ENCODE measurements at regions not wholly inside any gene's neighbourhood (a gene's known extent, or its start where the extent isn't known, plus 50 kb on each side); places are given as distances from the start of the nearest gene placed in this dataset.
"Not testable (repeated sequence)": the region's sequence is repeated elsewhere in the genome, so short reads cannot be mapped to it uniquely, and the experiment has no call there.

DNA sequence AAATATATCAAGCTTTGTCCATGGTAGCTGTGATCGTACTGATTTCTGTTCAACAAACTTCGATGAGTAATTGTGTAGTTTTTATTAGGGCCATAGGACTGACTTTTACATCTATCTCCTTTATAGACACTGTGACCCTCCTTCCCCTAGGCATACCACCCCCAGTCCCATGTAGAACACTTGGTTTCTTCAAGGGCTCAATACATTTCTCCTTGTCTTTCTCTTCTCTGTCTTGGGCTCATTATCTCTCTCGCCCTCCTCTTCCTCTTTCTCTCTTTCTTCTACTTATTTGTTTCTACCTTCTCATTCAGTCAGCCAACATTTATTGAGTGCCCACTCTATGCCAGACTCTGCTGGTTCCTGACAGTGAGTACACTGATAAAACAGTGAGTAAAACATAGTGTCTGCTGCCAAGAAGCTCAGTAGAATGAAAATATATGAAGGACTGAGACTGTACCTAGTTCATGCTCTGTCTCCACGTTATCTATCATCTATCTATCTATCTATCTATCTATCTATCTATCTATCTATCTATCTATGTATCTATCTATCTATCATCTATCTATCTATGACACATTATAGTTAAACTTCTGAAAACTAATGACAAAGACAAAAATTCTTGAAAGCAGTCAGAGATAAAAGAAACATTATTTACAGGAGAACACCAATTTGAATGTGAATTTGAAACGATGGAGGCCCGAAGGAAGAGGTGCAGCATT lies 122.8 kb downstream of the RBMX2 start:
- no peak for DNase-seq (ENCODE audit: low read depth)
- in situ Hi-C loops (cut with HindIII; ENCODE audit: low sequenced_read_pairs) = no loop called here
- TF ChIP-seq, protein P1, sequence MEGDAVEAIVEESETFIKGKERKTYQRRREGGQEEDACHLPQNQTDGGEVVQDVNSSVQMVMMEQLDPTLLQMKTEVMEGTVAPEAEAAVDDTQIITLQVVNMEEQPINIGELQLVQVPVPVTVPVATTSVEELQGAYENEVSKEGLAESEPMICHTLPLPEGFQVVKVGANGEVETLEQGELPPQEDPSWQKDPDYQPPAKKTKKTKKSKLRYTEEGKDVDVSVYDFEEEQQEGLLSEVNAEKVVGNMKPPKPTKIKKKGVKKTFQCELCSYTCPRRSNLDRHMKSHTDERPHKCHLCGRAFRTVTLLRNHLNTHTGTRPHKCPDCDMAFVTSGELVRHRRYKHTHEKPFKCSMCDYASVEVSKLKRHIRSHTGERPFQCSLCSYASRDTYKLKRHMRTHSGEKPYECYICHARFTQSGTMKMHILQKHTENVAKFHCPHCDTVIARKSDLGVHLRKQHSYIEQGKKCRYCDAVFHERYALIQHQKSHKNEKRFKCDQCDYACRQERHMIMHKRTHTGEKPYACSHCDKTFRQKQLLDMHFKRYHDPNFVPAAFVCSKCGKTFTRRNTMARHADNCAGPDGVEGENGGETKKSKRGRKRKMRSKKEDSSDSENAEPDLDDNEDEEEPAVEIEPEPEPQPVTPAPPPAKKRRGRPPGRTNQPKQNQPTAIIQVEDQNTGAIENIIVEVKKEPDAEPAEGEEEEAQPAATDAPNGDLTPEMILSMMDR (IDR thresholded peaks at IDR 0.05; ENCODE audit: low read depth, low read length, missing control alignments) = no peak
- no peak overlapping the region for H3K4me3 ChIP-seq (ENCODE audit: low read depth, low read length)

DNA sequence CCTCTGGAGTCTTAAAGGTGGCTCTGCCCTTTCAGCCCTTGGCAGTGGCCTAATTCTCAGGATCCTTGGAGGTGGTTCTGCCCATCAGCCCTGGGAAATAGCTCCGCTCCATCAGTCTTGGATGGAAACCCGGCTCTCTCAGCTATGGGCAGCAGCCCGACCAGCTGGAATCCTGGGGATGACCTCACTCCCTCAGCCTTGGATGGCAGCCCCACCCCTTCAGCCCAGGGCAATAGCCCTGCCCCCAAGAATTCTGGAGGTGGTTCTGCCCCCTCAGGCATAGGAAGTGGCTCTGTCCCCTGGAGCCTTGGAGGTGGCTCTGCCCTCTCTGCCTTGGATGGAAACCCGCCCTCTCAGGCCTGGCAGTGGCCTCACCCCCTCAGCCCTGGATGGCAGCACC lies 127.7 kb downstream of the RBMX2 start:
- no peak for DNase-seq (ENCODE audit: low read depth)
- H3K4me3 ChIP-seq (ENCODE audit: low read depth, low read length) = no peak overlapping the region
- in situ Hi-C loops (cut with HindIII; ENCODE audit: low sequenced_read_pairs) = no loop called here
- TF ChIP-seq, protein P1 (IDR thresholded peaks at IDR 0.05; ENCODE audit: low read depth, low read length, missing control alignments) = no peak

DNA sequence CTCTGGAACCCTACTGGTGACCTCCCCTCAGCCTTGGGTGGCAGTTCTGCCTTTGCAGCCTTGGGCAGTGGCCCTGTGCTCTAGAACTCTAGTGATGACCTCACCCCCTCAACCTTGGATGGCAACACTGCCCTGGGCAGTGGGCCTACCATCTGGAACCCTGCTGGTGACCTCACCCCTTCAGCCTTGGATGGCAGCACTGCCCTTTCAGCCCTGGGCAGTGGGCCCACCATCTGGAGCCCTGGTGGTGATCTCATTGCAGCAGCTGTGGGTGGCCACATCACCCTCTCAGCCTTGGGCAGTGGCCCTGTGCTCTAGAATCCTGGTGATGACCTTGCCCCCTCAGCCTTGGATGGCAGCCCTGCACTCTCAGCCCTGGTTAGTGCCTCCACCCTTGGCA lies 129.3 kb downstream of the RBMX2 start:
- no peak for DNase-seq (ENCODE audit: low read depth)
- in situ Hi-C loops (cut with HindIII; ENCODE audit: low sequenced_read_pairs) = no loop called here
- TF ChIP-seq, protein P1 (IDR thresholded peaks at IDR 0.05; ENCODE audit: low read depth, low read length, missing control alignments) = no peak
- H3K4me3 ChIP-seq (ENCODE audit: low read depth, low read length) = no peak overlapping the region

DNA sequence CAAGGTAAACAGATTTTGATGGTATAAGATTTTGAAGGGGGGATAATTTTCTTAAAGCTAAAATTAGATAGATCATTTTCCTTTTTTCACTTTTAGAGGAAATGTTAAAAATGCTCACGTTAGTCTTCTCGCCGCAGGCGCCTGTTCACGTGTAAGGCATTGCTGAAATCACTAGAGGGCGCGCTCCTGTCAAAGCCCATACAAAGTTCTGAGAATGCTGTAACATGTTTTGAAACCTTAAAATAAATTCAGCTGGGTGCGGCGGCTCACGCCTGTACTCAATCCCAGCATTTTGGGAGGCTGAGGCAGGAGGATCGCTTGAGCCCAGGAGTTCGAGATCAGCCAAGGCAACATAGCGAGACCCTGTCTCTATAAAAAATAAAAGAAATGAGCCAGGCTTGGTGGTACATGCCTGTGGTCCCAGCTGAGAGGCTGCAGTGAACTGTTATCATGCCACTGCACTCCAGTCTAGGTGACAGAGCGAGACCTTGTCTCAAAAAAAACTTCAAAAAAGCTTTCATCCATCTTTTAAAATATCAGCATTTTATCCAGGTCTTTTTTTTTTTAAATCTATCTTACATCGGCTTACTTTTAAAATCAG lies 138.0 kb downstream of the RBMX2 start:
- DNase-seq (ENCODE audit: low read depth) = peak; percentile 19
- in situ Hi-C loops (cut with HindIII; ENCODE audit: low sequenced_read_pairs) = no loop called here
- H3K4me3 ChIP-seq (ENCODE audit: low read depth, low read length) = no peak overlapping the region
- TF ChIP-seq, protein P1 (IDR thresholded peaks at IDR 0.05; ENCODE audit: low read depth, low read length, missing control alignments) = peak; percentile 73

DNA sequence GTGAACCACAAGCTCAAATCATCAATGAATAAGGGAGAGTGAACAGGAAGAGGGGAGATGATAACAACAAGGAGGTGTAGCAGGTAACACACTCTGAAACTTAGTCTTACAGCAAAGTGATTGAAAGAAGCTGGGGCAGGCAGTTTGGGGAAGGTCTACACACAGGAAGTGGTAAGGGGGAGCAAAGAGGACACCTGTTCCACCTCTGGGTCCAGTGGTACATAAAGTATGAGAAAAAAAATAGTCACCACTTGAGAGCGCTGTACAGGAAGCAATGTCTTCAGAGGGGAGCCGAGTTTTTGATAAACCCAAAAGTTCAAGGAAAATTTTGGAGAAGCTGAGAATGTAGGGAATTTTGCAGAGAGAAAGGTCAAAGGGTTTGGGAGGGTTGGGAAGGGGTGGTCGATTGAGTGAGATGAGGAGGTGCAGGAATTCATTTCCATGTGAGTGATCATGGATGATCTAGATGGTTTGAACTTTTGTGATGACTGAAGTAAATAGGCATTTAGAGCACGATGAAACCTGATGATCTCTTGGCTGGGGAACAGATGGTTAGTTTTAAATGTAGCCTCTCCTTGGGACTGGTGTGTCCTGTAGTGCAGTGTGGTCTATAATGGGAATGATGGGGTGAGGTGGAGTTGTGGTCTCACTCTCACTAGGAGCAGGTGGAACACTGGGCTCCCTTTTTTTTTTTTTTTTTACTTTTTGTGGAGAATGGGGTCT lies 142.0 kb downstream of the RBMX2 start:
- in situ Hi-C loops (cut with HindIII; ENCODE audit: low sequenced_read_pairs) = no loop called here
- DNase-seq (ENCODE audit: low read depth) = no peak
- TF ChIP-seq, protein P1 (IDR thresholded peaks at IDR 0.05; ENCODE audit: low read depth, low read length, missing control alignments) = no peak
- H3K4me3 ChIP-seq (ENCODE audit: low read depth, low read length) = no peak overlapping the region

DNA sequence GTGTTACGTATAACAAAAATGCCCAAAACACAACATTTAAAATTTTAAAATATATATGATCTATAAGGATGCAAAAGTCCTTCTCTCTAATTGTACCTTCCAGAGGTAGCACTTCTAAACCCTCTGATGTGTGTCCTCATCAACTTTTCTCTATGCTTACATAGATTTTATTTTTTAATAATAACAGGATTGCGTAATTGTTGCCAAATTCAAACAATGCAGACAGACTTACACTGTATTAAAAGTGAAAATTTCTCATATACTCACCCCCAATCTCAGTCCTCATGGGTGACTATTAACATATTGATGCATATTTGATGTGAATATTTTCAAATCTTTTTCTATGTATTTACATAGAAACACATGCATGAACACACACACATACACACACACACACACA lies 144.0 kb downstream of the RBMX2 start:
- TF ChIP-seq, protein P1 (IDR thresholded peaks at IDR 0.05; ENCODE audit: low read depth, low read length, missing control alignments) = no peak
- in situ Hi-C loops (cut with HindIII; ENCODE audit: low sequenced_read_pairs) = no loop called here
- no peak for DNase-seq (ENCODE audit: low read depth)
- H3K4me3 ChIP-seq (ENCODE audit: low read depth, low read length) = no peak overlapping the region

DNA sequence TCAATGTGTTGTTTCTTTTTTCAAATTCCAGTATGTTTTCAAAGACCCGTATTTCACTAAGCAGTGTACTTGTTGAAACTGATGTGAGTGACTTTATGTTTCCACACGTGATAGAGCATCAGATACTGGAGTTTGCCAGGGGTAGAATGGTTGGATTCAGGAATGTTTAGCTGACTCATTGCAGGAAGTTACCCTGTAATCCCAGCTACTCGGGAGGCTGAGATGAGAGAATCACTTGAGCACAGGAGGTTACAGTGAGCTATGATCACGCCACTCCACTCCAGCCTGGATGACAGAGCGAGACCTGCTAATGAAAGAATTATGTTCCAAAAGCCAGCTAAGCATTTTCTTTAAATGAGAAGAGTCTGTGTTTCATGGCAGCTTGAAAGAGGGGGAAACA lies 147.6 kb downstream of the RBMX2 start:
- DNase-seq (ENCODE audit: low read depth); H3K4me3 ChIP-seq (ENCODE audit: low read depth, low read length); in situ Hi-C loops (cut with HindIII; ENCODE audit: low sequenced_read_pairs): not testable (repeated sequence)

All from astrocyte of the cerebellum (primary cell).